GM12874 (cell line): ENCODE measurements at regions not wholly inside any gene's neighbourhood (a gene's known extent, or its start where the extent isn't known, plus 50 kb on each side); places are given as distances from the start of the nearest gene placed in this dataset.

Experiments
- TF ChIP-seq, protein P1 (sequence below): IDR thresholded peaks from 2 replicates; pipeline ENCODE4 v1.5.1; 2011; ENCODE audit warnings: low read depth, mild to moderate bottlenecking, control low read depth, low read length, moderate library complexity; ENCODE audit not compliant: insufficient read depth

DNA sequence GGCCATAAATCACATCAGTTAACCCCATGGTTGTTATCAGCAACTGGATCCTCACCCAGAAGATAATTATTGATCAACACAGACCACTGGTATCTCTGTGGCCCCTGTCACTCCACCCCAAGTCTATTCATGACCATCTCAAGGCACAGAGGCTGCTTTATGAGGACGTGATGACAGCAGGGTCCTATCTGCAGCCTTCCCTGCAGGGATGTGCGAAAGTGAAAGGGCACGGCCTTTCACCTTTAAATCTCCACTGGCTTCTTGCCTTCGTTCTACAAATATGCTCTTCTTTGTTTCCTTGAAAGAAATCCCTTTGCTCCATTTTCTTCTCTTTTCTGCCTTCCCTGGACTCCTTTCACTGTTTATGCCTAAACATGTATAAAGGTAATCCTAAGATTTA lies 170.6 kb upstream of the EDNRA start:
- TF ChIP-seq, protein P1, sequence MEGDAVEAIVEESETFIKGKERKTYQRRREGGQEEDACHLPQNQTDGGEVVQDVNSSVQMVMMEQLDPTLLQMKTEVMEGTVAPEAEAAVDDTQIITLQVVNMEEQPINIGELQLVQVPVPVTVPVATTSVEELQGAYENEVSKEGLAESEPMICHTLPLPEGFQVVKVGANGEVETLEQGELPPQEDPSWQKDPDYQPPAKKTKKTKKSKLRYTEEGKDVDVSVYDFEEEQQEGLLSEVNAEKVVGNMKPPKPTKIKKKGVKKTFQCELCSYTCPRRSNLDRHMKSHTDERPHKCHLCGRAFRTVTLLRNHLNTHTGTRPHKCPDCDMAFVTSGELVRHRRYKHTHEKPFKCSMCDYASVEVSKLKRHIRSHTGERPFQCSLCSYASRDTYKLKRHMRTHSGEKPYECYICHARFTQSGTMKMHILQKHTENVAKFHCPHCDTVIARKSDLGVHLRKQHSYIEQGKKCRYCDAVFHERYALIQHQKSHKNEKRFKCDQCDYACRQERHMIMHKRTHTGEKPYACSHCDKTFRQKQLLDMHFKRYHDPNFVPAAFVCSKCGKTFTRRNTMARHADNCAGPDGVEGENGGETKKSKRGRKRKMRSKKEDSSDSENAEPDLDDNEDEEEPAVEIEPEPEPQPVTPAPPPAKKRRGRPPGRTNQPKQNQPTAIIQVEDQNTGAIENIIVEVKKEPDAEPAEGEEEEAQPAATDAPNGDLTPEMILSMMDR: no peak

GRCh38 chr4:147311956-147312355 lies 168.9 kb upstream of the EDNRA start:
- TF ChIP-seq, protein P1: no peak

GRCh38 chr4:147312376-147313046 lies 168.4 kb upstream of the EDNRA start:
- TF ChIP-seq, protein P1: no peak

- TF ChIP-seq, protein P1: no peak
Measured at GRCh38 chr4:147313108-147313507, 167.8 kb upstream of the EDNRA start.

DNA sequence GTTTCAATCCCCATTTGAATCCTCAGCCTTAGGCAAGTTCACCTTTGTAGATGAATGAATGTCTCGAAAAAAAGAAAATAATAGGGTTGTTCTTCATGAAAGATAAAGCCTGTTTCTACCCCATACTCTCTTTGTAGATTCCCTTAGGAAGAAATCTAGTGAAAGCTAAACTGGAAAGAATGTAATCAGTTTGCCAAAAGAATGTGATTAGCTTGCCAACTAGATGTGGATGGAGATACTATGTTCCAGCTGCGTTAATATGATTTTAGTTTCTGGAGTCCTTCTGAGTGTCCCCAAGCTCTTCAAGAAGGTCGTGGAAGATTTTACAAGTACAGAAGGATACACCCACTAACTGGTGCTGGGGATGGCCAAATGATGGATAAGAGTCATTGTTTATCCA lies 162.3 kb upstream of the EDNRA start:
- TF ChIP-seq, protein P1: no peak

- TF ChIP-seq, protein P1: no peak
Measured at GRCh38 chr4:147325571-147325981, 155.3 kb upstream of the EDNRA start.

- TF ChIP-seq, protein P1: no peak
Measured at GRCh38 chr4:147326591-147326990, 154.3 kb upstream of the EDNRA start.
